Tibial artery (tissue), 4 donors: ENCODE measurements at regions not wholly inside any gene's neighbourhood (a gene's known extent, or its start where the extent isn't known, plus 50 kb on each side); places are given as distances from the start of the nearest gene placed in this dataset.
"Not testable (repeated sequence)": the region's sequence is repeated elsewhere in the genome, so short reads cannot be mapped to it uniquely, and the experiment has no call there.

Experiments
- DNase-seq, 2 donors: peaks; one replicate each; pipeline ENCODE4 v3.0.0-alpha.2; 2019
- H3K27ac ChIP-seq, 2 donors: fragments of 200-600 bp; sonication (generic) in 1 of 2; 1 replicate in 1 of 2; 2 replicates in 1 of 2; pipeline ENCODE4 v1.5.1; 2018 to 2019; ENCODE audit warnings: mild to moderate bottlenecking in 1 of 2
- H3K27me3 ChIP-seq, 2 donors: fragments of 200-600 bp; sonication (generic) in 1 of 2; one replicate each; pipeline versions ENCODE4 v1.5.1 to v1.6.0; 2016 to 2019
- H3K36me3 ChIP-seq, 3 donors: fragments of 200-600 bp; sonication (generic) in 2 of 3; one replicate each; pipeline ENCODE4 v1.5.1; 2016 to 2019; ENCODE audit warnings: mild to moderate bottlenecking in 2 of 3
- H3K4me1 ChIP-seq, 4 donors: fragments of 200-600 bp; sonication (generic) in 2 of 4; 1 replicate in 3 of 4; 2 replicates in 1 of 4; pipeline ENCODE4 v1.5.1; 2016 to 2019
- H3K4me3 ChIP-seq, 2 donors: fragments of 200-600 bp; sonication (generic) in 1 of 2; 1 replicate in 1 of 2; 2 replicates in 1 of 2; pipeline ENCODE4 v1.5.1; 2018 to 2019; ENCODE audit warnings: mild to moderate bottlenecking in 2 of 2
- H3K9me3 ChIP-seq, 3 donors: fragments of 200-600 bp; sonication (generic) in 1 of 3; one replicate each; pipeline ENCODE4 v1.5.1; 2016 to 2019
- intact Hi-C: fragments of 100-400 bp; cut with DNase I; formaldehyde crosslinking; loops from one replicate; pipeline ENCODE4 v1.15.0; 2023; ENCODE audit warnings: low total_unique reads
- TF ChIP-seq, protein P1 (sequence below), 2 experiments: fragments of 200-600 bp in 1 of 2; fragments of 450-650 bp in 1 of 2; IDR thresholded peaks; one replicate each; pipeline ENCODE4 v1.5.1; 2017 to 2019; ENCODE audit warnings: antibody characterized with exemption in 2 of 2, mild to moderate bottlenecking in 1 of 2, moderate library complexity in 1 of 2

DNA sequence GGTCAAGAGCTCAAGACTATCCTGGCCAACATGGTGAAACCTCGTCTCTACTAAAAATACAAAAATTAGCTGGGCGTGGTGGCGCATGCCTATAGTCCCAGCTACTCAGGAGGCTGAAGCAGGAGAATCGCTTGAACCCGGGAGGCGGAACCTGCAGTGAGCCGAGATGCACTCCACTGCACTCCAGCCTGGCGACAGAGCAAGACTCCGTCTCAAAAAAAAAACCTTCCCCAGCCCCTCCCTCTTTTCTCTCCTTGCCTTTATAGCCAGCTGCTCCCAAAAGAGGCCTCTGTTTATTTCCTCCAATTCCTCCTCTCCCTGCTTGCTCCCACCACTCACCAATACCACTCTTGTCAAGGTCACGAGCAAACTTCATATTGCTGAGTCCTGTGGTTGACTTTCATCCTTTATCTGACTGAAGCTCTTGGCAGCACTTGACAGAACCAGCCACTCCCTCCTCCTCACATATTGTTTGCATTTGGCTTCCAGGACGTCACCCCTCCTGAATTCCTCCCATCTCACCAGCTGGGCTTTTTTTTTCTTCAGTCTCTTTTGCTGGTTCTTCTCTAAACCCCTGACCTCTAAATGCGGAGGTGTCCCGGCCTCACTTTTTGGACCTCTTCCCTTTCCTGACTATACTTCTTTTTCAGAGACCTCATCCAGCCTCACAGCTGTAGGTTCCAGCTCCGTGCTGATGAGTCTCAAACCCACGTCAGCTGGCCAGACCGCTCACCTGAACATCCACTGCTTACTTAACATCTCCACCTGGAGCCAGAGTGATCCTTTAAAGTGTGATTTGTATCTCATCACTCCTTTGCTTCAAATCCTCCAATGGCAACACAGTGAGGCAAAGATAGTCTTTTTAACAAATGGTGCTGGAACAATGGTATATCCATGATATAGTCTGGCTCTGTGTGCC is 84.6 kb upstream of the CAB39 start:
- intact Hi-C loops = no loop called here

DNA sequence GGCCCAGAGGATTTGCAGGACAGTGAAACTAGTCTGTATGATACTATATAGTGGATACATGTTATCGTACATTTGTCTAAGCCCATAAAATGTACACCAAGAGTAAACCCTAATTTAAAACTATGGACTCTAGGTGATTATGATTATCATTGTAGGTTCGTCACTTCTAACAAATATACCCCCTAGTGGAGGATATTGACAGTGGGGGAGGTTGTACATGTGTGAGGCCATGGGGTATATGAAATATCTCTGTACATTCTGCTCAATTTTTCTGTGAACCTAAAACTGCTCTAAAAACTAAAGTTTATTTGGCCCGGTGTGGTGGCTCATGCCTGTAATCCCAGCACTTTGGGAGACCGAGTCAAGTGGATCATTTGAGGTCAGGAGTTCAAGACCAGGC is 81.2 kb upstream of the CAB39 start:
- Histone ChIP-seq H3K27me3 (no peaks in the 10 kb centered on the region), H3K36me3 (no peaks in the 10 kb centered on the region), H3K27ac (no peak overlapping the region), H3K4me3 (no peak overlapping the region), H3K4me1 (no peaks in the 10 kb centered on the region), H3K9me3 (no peaks in the 10 kb centered on the region)
- DNase-seq = no peak
- TF ChIP-seq, protein P1, sequence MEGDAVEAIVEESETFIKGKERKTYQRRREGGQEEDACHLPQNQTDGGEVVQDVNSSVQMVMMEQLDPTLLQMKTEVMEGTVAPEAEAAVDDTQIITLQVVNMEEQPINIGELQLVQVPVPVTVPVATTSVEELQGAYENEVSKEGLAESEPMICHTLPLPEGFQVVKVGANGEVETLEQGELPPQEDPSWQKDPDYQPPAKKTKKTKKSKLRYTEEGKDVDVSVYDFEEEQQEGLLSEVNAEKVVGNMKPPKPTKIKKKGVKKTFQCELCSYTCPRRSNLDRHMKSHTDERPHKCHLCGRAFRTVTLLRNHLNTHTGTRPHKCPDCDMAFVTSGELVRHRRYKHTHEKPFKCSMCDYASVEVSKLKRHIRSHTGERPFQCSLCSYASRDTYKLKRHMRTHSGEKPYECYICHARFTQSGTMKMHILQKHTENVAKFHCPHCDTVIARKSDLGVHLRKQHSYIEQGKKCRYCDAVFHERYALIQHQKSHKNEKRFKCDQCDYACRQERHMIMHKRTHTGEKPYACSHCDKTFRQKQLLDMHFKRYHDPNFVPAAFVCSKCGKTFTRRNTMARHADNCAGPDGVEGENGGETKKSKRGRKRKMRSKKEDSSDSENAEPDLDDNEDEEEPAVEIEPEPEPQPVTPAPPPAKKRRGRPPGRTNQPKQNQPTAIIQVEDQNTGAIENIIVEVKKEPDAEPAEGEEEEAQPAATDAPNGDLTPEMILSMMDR (IDR thresholded peaks at IDR 0.05) = no peak
- intact Hi-C loops = no loop called here

More for the DNA sequence above, 84.6 kb upstream of the CAB39 start:
- TF ChIP-seq, protein P1 (IDR thresholded peaks at IDR 0.05) = no peak
- DNase-seq = no peak
- no peaks in the 10 kb centered on the region for H3K36me3 ChIP-seq
- H3K9me3 ChIP-seq = no peaks in the 10 kb centered on the region
- H3K4me1 ChIP-seq = no peaks in the 10 kb centered on the region
- H3K27ac ChIP-seq = no peak overlapping the region
- no peaks in the 10 kb centered on the region for H3K27me3 ChIP-seq
- H3K4me3 ChIP-seq = no peak overlapping the region

DNA sequence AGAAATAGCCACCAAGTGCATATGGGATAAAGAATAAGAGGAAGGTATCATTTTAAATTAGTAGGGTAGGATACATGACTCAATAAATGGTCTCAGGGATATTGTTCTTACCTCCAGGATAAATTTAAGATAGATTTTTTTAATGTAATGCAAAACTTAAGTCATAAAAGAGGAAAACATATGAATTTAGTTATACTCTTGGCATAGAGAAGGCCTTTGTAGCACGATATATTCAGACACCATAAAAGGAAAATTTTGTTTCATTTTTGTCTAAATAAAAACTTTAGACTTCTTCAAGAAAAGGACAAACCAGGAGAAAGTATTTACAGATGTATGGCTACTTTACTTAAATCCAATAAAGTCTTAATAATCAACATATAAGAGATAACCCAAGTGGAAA is 78.5 kb upstream of the CAB39 start:
- H3K36me3 ChIP-seq = no peaks in the 10 kb centered on the region
- intact Hi-C loops = no loop called here
- TF ChIP-seq, protein P1 (IDR thresholded peaks at IDR 0.05) = no peak
- H3K27me3 ChIP-seq = no peaks in the 10 kb centered on the region
- no peak for DNase-seq
- no peaks in the 10 kb centered on the region for H3K9me3 ChIP-seq
- H3K4me3 ChIP-seq = no peak overlapping the region
- no peak overlapping the region for H3K27ac ChIP-seq
- no peaks in the 10 kb centered on the region for H3K4me1 ChIP-seq

DNA sequence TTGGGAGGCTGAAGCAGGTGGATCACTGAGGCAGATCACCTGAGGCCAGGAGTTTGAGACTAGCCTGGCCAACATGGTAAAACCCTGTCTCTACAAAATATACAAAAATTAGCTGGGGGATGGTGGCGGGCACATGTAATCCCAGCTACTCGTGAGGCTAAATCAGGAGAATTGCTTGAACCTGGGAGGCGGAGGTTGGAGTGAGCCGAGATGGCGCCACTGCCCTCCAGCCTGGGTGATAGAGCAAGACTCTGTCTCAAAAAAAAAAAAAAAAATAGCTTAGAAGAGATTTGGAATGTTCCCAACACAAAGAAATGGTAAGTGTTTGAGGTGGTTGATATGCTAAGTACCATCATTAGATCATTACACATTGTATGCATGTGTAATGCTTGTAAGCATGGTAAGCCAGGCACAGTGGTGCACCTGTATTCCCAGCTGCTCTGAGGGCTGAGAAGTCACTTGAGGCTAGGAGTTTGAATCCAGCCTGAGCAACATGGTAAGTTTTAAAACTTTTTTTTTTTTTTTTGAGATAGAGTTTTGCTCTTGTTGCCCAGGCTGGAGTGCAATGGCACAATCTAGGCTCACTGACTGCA is 77.8 kb upstream of the CAB39 start:
- H3K27me3 ChIP-seq, H3K36me3 ChIP-seq, H3K4me3 ChIP-seq, H3K9me3 ChIP-seq, intact Hi-C loops, H3K27ac ChIP-seq, H3K4me1 ChIP-seq: not testable (repeated sequence)
- peak in 1 of 2 donors; percentile 10 for DNase-seq

DNA sequence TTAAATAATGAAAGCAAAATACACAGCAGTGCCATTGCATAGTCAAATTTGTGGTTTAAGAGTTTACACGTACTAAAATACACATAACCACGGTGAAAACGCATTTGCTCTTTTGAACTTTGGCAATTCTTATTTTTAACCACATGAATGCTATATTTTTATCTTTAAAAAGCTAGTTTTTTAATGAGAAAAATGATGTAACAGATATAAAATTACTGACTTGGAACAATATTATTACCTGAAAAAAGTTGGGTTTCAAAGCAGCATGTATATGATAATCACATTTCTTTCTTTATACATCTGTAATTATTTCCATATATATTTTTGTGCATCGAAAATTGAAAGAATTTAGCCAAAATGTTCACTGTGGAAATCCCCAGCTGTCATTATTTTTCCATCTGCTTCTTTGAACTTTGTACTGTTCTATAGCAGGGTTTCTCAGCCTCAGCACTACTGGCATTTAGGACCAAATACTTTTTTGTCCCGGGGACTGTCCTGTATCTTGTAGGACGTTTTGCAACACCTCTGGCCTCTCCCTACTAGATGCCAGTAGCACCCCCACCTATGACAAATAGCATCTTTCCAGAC is 75.9 kb upstream of the CAB39 start:
- intact Hi-C loops = no loop called here
- Histone ChIP-seq H3K27me3 (no peaks in the 10 kb centered on the region), H3K27ac (no peak overlapping the region), H3K36me3 (no peaks in the 10 kb centered on the region), H3K9me3 (no peaks in the 10 kb centered on the region), H3K4me1 (no peaks in the 10 kb centered on the region), H3K4me3 (no peak overlapping the region)
- no peak for DNase-seq
- TF ChIP-seq, protein P1 (IDR thresholded peaks at IDR 0.05) = no peak

DNA sequence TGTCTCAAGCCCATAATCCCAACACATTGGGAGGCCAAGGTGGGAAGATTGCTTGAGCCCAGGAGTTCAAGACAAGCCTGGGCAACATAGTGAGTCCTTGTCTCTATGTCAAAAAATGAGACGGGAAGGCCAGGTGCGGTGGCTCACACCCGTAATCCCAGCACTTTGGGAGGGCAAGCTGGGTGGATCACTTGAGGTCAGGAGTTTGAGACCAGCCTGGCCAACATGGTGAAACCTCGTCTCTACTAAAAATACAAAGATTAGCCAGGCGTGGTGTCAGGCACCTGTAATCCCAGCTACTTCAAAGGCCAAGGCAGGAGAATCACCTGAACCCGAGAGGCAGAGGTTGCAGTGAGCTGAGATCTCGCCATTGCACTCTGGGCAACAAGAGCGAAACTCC is 75.2 kb upstream of the CAB39 start:
- H3K36me3 ChIP-seq, H3K9me3 ChIP-seq, H3K4me1 ChIP-seq, intact Hi-C loops, H3K27ac ChIP-seq, H3K27me3 ChIP-seq, DNase-seq, H3K4me3 ChIP-seq: not testable (repeated sequence)
